ENCODE measurements at regions not wholly inside any gene's neighbourhood (a gene's known extent, or its start where the extent isn't known, plus 50 kb on each side); places are given as distances from the start of the nearest gene placed in this dataset.
"Not testable (repeated sequence)": the region's sequence is repeated elsewhere in the genome, so short reads cannot be mapped to it uniquely, and the experiment has no call there.

- H3K4me3 ChIP-seq (ENCODE audit: low read length), result peak overlapping the region; percentile 64
- DNase-seq (ENCODE audit: low read depth), result no peak
- no peak for TF ChIP-seq CTCF (conservative IDR thresholded peaks at IDR 0.05; ENCODE audit: low read length)
These were observed 76.4 kb downstream of the MAGED4 start for GRCh38 chrX:52261125-52261462.

GRCh38 chrX:52261463-52262194 is 76.9 kb downstream of the MAGED4 start:
- DNase-seq (ENCODE audit: low read depth), result peak; percentile 85
- TF ChIP-seq CTCF (conservative IDR thresholded peaks at IDR 0.05; ENCODE audit: low read length), result peak; percentile 71
- H3K4me3 ChIP-seq (ENCODE audit: low read length), result peak overlapping the region; percentile 64

- no peak for TF ChIP-seq CTCF (conservative IDR thresholded peaks at IDR 0.05; ENCODE audit: low read length)
- DNase-seq (ENCODE audit: low read depth), result no peak
These were observed 77.5 kb downstream of the MAGED4 start for GRCh38 chrX:52262195-52262546.

GRCh38 chrX:52263417-52263816 is 78.7 kb downstream of the MAGED4 start:
- no peak for DNase-seq (ENCODE audit: low read depth)

More at GRCh38 chrX:52262195-52262546, 77.5 kb downstream of the MAGED4 start:
- peak overlapping the region; percentile 64 for H3K4me3 ChIP-seq (ENCODE audit: low read length)

GRCh38 chrX:52265713-52266112 is 81.0 kb downstream of the MAGED4 start:
- no peak for TF ChIP-seq CTCF (conservative IDR thresholded peaks at IDR 0.05; ENCODE audit: low read length)
- H3K4me3 ChIP-seq (ENCODE audit: low read length), result no peak overlapping the region
- DNase-seq (ENCODE audit: low read depth), result no peak

More at GRCh38 chrX:52263417-52263816, 78.7 kb downstream of the MAGED4 start:
- H3K4me3 ChIP-seq (ENCODE audit: low read length), result no peak overlapping the region
- no peak for TF ChIP-seq CTCF (conservative IDR thresholded peaks at IDR 0.05; ENCODE audit: low read length)

GRCh38 chrX:52268502-52268901 is 83.8 kb downstream of the MAGED4 start:
- not testable (repeated sequence) for DNase-seq (ENCODE audit: low read depth); H3K4me3 ChIP-seq (ENCODE audit: low read length)

- no peak overlapping the region for H3K4me3 ChIP-seq (ENCODE audit: low read length)
- no peak for TF ChIP-seq CTCF (conservative IDR thresholded peaks at IDR 0.05; ENCODE audit: low read length)
These were observed 85.9 kb downstream of the MAGED4 start for GRCh38 chrX:52270453-52271116.

More at GRCh38 chrX:52270453-52271116, 85.9 kb downstream of the MAGED4 start:
- DNase-seq (ENCODE audit: low read depth), result no peak

Measured in AG10803 (cell line).